HepG2 (cell line): ENCODE measurements at regions not wholly inside any gene's neighbourhood (a gene's known extent, or its start where the extent isn't known, plus 50 kb on each side); places are given as distances from the start of the nearest gene placed in this dataset.

Experiments used
- ATAC-seq: fragments of 200-7000 bp; cut with Tn5 transposase; 3 replicates; pipeline ENCODE4 v1.9.1; 2020; ENCODE audit warnings: mild to moderate bottlenecking, moderate library complexity
- BruUV-seq: library from RNA; stranded (reverse); fragments of 400-500 nt; replicated peaks from 2 replicates; lab custom pipeline; 2021; lab: Mats Ljungman, UMichigan
- CTCF ChIA-PET: fragments of 300-600 bp; formaldehyde crosslinking; extraction: SDS; loops from one replicate; lab custom pipeline; 2021; ENCODE audit warnings: low total read pairs, inconsistent platforms, low intra/inter-chr PET ratio; lab: Yijun Ruan, JAX
- POLR2A ChIA-PET: fragments of 350-600 bp; sonication (Branson Sonifier 250); formaldehyde crosslinking; loops from one replicate; lab custom pipeline; 2020; ENCODE audit warnings: antibody characterized with exemption, inconsistent platforms; lab: Yijun Ruan, JAX
- DNase-seq: peaks from one replicate; pipeline ENCODE4 v3.0.0-alpha.2; 2015; ENCODE audit warnings: low spot score
- FAIRE-seq: peaks from 3 replicates; lab custom pipeline; 2011; peaks lifted over from hg19 to GRCh38; lab: Jason Lieb, UNC
- H2AFZ ChIP-seq: one replicate; pipeline ENCODE4 v1.6.1; 2011; ENCODE audit warnings: low read length, inconsistent platforms
- H3K27ac ChIP-seq: fragments of 300-600 bp; 3 replicates; pipeline ENCODE4 v1.8.0; 2011; ENCODE audit warnings: mixed run types, mild to moderate bottlenecking, mixed read lengths, low read length, inconsistent platforms; ENCODE audit not compliant: insufficient read depth; ENCODE audit errors: extremely low read length
- H3K27me3 ChIP-seq, 2 experiments: fragments of 200-600 bp in 1 of 2; 2 replicates in 1 of 2; 3 replicates in 1 of 2; pipeline versions ENCODE4 v1.6.0 to v1.8.0; 2011; ENCODE audit warnings: low read length in 2 of 2, mild to moderate bottlenecking in 2 of 2, moderate library complexity in 2 of 2, inconsistent platforms in 1 of 2; ENCODE audit not compliant: insufficient read depth in 2 of 2, control insufficient read depth in 1 of 2
- H3K36me3 ChIP-seq, 2 experiments: fragments of 200-600 bp in 1 of 2; replicated peaks in 1 of 2; 2 replicates in 1 of 2; 3 replicates in 1 of 2; pipeline versions ENCODE4 v1.5.1 to v1.8.0; 2011; ENCODE audit warnings: low read length in 2 of 2, inconsistent platforms in 1 of 2; ENCODE audit not compliant: insufficient read depth in 2 of 2, control insufficient read depth in 1 of 2
- H3K4me1 ChIP-seq: 2 replicates; pipeline ENCODE4 v1.5.1; 2012; ENCODE audit warnings: low read length, inconsistent platforms; ENCODE audit not compliant: insufficient read depth
- H3K4me2 ChIP-seq: 2 replicates; pipeline ENCODE4 v1.6.0; 2011; ENCODE audit warnings: low read depth, low read length, inconsistent platforms
- H3K4me3 ChIP-seq, 3 experiments: fragments of 200-600 bp in 1 of 3; sonication (generic), shearing (Covaris generic) in 1 of 3; replicated peaks in 1 of 3; 2 replicates each; pipeline ENCODE4 v1.5.1; 2011 to 2016; ENCODE audit warnings: low read length in 3 of 3, inconsistent platforms in 2 of 3, low read depth in 2 of 3, mild to moderate bottlenecking in 2 of 3, control low read depth in 1 of 3, mixed read lengths in 1 of 3; ENCODE audit not compliant: insufficient read depth in 1 of 3
- H3K79me2 ChIP-seq: one replicate; pipeline ENCODE4 v1.6.1; 2011; ENCODE audit warnings: low read length, inconsistent platforms; ENCODE audit not compliant: insufficient read depth
- H3K9ac ChIP-seq: 2 replicates; pipeline ENCODE4 v1.6.0; 2011; ENCODE audit warnings: mild to moderate bottlenecking, low read depth, low read length, inconsistent platforms; ENCODE audit not compliant: insufficient read depth
- H3K9me3 ChIP-seq: 2 replicates; pipeline ENCODE4 v1.5.1; 2012; ENCODE audit warnings: mild to moderate bottlenecking, low read length
- H4K20me1 ChIP-seq: 2 replicates; pipeline ENCODE4 v1.6.0; 2011; ENCODE audit warnings: inconsistent platforms, mild to moderate bottlenecking, low read length, moderate library complexity; ENCODE audit not compliant: insufficient read depth
- ATRX ChIP-seq: sonication (generic); formaldehyde crosslinking; IDR thresholded peaks from 2 replicates; pipeline ENCODE4 v1.4.0; 2020; ENCODE audit warnings: missing genetic modification reagents, borderline replicate concordance
- CCDC6 ChIP-seq: sonication (generic); formaldehyde crosslinking; IDR thresholded peaks from 2 replicates; pipeline ENCODE4 v1.8.1; 2022; ENCODE audit warnings: mild to moderate bottlenecking, missing genetic modification reagents, moderate library complexity
- FOSL2 ChIP-seq: sonication (generic); formaldehyde crosslinking; IDR thresholded peaks from 2 replicates; pipeline ENCODE4 v1.4.0; 2020; ENCODE audit warnings: missing genetic modification reagents
- KDM6A ChIP-seq: IDR thresholded peaks from 2 replicates; pipeline ENCODE4 v1.6.1; 2016; ENCODE audit warnings: low read depth
- ZNF484 ChIP-seq: sonication (generic); formaldehyde crosslinking; IDR thresholded peaks from 2 replicates; pipeline ENCODE4 v1.5.1; 2020; ENCODE audit warnings: mild to moderate bottlenecking, low read depth, missing genetic modification reagents, borderline replicate concordance
- ZNF577 ChIP-seq: sonication (generic); formaldehyde crosslinking; IDR thresholded peaks from 2 replicates; pipeline ENCODE4 v1.4.0; 2020; ENCODE audit warnings: mild to moderate bottlenecking, low read depth, missing genetic modification reagents, borderline replicate concordance
- ZNF607 ChIP-seq: sonication (generic); formaldehyde crosslinking; IDR thresholded peaks from 2 replicates; pipeline ENCODE4 v1.5.1; 2020; ENCODE audit warnings: missing genetic modification reagents, mild to moderate bottlenecking, borderline replicate concordance
- WGBS: methylation state at CpG from one replicate; pipeline ENCODE4 v1.1.6; 2017; ENCODE audit warnings: low lambda C conversion rate; 5-methylcytosine and 5-hydroxymethylcytosine counted together
- in situ Hi-C: cut with HindIII; loops from 2 replicates; pipeline ENCODE4 v1.10.0; 2017; ENCODE audit warnings: low pct_unique_long_range_greater_than_20kb; ENCODE audit not compliant: extremely low pct_ligation_motif_present
- intact Hi-C: fragments of 100-400 bp; cut with micrococcal nuclease; formaldehyde crosslinking; loops from one replicate; pipeline ENCODE4 v1.10.0; 2022; ENCODE audit not compliant: unreplicated experiment
- TF ChIP-seq, protein P1 (sequence below): sonication (generic); formaldehyde crosslinking; IDR thresholded peaks from 2 replicates; pipeline ENCODE4 v1.5.0; 2020; ENCODE audit warnings: missing genetic modification reagents, mild to moderate bottlenecking, borderline replicate concordance
- TF ChIP-seq, protein P2 (sequence below): sonication (generic); formaldehyde crosslinking; IDR thresholded peaks from 2 replicates; pipeline ENCODE4 v1.5.0; 2020; ENCODE audit warnings: mild to moderate bottlenecking, missing genetic modification reagents, borderline replicate concordance

DNA sequence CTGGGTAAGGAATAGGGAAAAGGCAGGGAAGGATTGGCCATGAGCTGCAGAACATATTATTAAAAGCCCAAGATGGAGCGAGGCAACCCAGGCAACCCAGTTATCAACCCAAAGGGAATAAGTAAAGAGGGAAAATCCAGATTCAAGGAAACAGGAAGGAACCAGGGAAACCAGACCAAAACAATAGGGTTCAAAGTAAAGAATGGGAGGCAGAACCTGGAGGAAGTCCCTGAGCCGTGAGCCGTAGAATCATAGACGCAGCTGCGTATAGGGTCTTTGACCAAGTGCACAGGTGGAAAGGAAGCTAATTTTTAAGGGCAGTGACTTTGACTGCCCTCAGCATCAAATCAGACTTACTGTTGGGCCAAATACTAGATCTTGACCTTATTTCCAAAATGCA, 98.5 kb upstream of the SRD5A3 start:
- ChIA-PET POLR2A (no interaction called here), CTCF (no interaction called here)
- Histone ChIP-seq H2AFZ (no peak overlapping the region), H4K20me1 (no peaks in the 10 kb centered on the region), H3K9ac (no peak overlapping the region), H3K79me2 (no peaks in the 10 kb centered on the region), H3K4me2 (no peak overlapping the region), H3K4me3 (no peak overlapping the region), H3K36me3 (no peaks in the 10 kb centered on the region), H3K27ac (no peak overlapping the region), H3K4me1 (no peaks in the 10 kb centered on the region), H3K27me3 (no peaks in the 10 kb centered on the region), H3K9me3 (no peaks in the 10 kb centered on the region)
- TF ChIP-seq CCDC6 (CRISPR knock-in tag) (no peak), ZNF484 (CRISPR knock-in tag) (no peak), ATRX (CRISPR knock-in tag) (no peak), ZNF607 (no peak), FOSL2 (CRISPR knock-in tag) (no peak), ZNF577 (CRISPR knock-in tag) (no peak), KDM6A (CRISPR knock-in tag) (no peak)
- TF ChIP-seq, protein P1, sequence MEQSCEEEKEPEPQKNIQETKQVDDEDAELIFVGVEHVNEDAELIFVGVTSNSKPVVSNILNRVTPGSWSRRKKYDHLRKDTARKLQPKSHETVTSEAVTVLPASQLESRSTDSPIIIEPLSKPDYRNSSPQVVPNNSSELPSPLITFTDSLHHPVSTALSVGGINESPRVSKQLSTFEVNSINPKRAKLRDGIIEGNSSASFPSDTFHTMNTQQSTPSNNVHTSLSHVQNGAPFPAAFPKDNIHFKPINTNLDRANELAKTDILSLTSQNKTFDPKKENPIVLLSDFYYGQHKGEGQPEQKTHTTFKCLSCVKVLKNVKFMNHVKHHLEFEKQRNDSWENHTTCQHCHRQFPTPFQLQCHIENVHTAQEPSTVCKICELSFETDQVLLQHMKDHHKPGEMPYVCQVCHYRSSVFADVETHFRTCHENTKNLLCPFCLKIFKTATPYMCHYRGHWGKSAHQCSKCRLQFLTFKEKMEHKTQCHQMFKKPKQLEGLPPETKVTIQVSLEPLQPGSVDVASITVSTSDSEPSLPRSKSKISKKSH (CRISPR knock-in tag) = no peak
- TF ChIP-seq, protein P2, sequence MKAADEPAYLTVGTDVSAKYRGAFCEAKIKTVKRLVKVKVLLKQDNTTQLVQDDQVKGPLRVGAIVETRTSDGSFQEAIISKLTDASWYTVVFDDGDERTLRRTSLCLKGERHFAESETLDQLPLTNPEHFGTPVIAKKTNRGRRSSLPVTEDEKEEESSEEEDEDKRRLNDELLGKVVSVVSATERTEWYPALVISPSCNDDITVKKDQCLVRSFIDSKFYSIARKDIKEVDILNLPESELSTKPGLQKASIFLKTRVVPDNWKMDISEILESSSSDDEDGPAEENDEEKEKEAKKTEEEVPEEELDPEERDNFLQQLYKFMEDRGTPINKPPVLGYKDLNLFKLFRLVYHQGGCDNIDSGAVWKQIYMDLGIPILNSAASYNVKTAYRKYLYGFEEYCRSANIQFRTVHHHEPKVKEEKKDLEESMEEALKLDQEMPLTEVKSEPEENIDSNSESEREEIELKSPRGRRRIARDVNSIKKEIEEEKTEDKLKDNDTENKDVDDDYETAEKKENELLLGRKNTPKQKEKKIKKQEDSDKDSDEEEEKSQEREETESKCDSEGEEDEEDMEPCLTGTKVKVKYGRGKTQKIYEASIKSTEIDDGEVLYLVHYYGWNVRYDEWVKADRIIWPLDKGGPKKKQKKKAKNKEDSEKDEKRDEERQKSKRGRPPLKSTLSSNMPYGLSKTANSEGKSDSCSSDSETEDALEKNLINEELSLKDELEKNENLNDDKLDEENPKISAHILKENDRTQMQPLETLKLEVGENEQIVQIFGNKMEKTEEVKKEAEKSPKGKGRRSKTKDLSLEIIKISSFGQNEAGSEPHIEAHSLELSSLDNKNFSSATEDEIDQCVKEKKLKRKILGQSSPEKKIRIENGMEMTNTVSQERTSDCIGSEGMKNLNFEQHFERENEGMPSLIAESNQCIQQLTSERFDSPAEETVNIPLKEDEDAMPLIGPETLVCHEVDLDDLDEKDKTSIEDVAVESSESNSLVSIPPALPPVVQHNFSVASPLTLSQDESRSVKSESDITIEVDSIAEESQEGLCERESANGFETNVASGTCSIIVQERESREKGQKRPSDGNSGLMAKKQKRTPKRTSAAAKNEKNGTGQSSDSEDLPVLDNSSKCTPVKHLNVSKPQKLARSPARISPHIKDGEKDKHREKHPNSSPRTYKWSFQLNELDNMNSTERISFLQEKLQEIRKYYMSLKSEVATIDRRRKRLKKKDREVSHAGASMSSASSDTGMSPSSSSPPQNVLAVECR (CRISPR knock-in tag) = no peak
- intact Hi-C loops (no loop called here), in situ Hi-C loops (no loop called here)
- WGBS = 31% methylated on average over 5 of the region's 5 CpGs
- ATAC-seq (no peak), FAIRE-seq (no peak), DNase-seq (no peak)
- no TSS peak for BruUV-seq
